ENCODE measurements at regions not wholly inside any gene's neighbourhood (a gene's known extent, or its start where the extent isn't known, plus 50 kb on each side); places are given as distances from the start of the nearest gene placed in this dataset.
"Not testable (repeated sequence)": the region's sequence is repeated elsewhere in the genome, so short reads cannot be mapped to it uniquely, and the experiment has no call there.

DNA sequence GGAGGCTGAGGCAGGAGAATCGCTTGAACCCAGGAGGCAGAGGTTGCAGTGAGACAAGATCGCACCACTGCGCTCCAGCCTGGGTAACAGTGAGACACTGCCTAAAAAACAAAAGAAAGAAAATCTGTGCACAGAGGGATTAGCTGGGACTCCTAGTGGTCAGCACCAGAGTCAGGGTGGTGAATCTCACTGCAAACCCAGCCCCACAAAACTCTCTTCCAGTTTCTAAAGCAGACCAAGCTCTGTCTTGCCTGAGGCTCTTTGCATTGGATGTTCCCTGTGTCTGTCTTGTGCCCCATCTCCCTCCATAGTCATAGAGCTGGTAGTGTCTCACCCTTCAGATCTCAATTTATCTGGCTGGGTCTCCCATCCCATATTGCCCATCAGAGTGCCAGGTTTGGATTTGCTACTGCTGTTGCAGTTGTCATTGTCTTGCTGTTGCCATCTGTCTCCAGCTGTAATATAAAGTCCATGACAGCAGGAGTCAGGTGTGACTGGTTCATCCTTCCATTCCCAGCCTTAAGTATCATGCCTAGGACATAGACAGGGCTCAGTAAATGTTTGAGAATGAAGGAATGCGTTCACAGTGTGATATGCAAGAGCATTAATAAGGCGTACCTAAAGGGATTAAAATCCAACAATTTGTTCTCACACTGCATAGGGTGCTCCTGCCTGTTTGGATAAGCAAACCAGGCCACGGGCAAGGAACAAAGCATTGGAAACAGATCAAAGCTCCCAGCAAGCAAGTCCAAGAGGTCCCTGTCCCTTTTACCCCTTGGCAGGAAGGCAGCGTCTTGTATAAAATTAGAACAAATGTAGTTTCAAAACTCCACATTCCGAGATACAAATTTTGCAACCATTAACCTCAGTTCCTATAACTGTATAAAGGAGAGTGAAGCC lies 614.6 kb upstream of the CDH5 start:
- DNase-seq = no peak

- DNase-seq = no peak
These were observed 617.0 kb upstream of the CDH5 start for GRCh38 chr16:65749506-65749905.

GRCh38 chr16:65746941-65747340 lies 619.5 kb upstream of the CDH5 start:
- no peak for DNase-seq

GRCh38 chr16:65745201-65745708 lies 621.2 kb upstream of the CDH5 start:
- no peak for DNase-seq

DNA sequence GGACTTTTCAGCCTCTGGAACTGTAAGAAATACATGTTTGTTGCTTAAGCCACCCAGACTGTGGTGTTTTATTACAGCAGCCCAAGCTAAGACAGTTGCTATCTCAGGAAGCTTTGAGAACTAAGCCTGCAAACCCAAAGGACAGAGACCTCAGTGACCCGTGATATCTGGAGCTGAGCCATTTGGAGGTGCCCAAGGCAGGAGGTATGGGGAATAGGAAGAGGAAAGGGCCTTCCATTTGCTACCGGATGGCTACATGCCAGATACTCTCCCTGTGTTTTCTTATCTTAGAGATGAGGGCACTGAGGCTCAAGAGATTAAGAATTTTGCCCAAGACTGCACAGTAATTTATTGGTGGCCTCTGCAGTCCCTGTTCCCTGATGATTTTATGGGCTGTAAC lies 622.1 kb upstream of the CDH5 start:
- DNase-seq = no peak

- no peak for DNase-seq
These were observed 621.7 kb upstream of the CDH11 start for GRCh38 chr16:65743558-65743957.

- no peak for DNase-seq
These were observed 618.8 kb upstream of the CDH11 start for GRCh38 chr16:65740711-65741110.

DNA sequence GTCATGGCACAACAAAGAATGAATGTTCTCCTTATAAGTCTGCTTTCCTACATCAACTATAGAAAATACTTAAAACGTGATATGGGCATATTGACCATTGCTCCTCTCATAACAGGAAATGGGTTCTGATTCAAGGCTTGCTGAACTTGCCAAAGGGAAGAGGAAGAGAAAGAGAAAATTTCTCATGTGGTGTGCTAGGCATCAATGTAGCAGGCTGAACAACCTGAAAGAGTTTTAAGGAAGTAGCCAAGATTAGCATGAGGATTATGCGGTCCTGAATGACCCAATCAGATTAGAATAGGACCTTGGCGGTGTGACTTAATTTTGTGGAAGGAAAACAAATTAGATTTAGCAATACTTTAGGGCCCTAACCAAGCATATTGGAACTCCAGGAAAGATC lies 617.7 kb upstream of the CDH11 start:
- DNase-seq = no peak

DNA sequence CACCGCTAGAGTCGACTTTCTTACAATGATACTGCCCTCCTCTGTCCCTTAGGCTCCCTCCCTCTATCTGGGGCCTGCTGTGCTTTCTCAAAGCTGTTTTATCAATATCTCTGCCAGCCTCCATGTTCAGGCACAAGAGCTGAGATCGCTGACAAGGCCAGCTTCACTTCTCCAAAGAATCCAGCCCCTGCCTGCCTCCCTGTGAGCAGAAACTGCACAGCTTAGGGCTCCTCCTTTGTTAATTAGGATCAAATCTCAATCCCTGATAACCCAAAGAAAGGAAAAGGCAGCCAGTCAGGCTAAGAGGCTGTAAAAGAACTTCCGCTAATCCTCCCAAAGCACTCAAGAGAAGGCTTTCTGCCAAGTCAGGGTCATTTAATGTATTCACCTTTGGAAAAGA lies 616.0 kb upstream of the CDH11 start:
- DNase-seq = no peak

GRCh38 chr16:65735615-65736014 lies 613.8 kb upstream of the CDH11 start:
- DNase-seq = not testable (repeated sequence)

DNA sequence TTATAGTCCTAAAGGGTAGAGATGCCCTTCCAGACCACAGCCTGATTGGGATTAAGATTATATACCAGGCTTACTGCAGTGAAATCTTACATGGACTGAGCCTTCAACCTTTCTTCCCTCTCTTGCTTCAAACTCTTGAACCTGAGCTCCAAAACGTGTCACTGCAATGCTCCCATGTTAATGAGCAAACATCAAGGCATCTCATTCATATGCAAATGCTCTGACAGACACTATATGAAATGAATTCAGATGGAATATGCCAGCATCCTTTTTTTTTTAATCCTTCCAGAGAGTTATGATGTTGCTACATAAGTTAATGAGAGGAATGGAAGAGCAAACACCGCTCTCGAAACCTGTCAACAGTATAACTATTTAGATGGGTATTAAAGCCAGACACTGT lies 611.9 kb upstream of the CDH11 start:
- DNase-seq = no peak

- DNase-seq = no peak
These were observed 610.0 kb upstream of the CDH11 start for GRCh38 chr16:65731833-65732232.

DNA sequence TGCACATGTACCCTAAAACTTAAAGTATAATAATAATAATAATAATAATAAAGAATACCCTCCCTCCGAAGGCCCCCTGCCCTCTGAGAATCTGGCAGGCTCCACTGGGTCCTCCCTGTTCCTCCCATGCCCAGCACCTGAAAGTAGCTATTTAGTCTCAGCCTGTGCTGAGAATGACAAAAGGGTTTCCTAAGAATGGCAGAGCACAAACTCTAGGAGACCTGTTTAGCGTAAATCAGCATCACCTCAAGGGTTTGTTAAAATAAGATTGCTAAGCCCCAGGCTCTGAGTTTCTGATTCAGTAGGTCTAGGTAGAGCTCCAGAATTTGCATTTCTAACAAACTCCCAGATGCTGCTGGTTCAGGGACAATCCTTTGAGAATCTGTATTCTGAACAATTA lies 606.8 kb upstream of the CDH11 start:
- DNase-seq = no peak

DNA sequence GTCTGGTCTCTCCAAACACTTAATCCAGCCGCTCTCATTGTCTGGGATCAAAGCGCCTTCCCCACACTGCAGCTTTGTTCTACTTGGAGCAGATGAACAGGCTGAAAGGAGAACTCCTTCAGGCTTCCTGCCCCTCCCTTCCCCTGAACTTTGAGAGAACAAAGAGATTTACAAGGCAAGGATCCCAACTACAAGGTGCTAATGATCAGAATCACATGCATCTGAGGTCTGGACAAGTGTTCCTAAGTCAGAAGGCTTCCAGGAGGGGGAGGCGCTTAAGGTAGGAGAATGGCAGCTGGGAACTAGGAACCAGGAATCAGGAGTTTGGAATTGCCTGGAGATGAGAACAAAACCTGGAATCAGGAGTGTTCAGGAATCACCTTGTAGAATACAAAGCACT lies 606.3 kb upstream of the CDH11 start:
- no peak for DNase-seq

DNA sequence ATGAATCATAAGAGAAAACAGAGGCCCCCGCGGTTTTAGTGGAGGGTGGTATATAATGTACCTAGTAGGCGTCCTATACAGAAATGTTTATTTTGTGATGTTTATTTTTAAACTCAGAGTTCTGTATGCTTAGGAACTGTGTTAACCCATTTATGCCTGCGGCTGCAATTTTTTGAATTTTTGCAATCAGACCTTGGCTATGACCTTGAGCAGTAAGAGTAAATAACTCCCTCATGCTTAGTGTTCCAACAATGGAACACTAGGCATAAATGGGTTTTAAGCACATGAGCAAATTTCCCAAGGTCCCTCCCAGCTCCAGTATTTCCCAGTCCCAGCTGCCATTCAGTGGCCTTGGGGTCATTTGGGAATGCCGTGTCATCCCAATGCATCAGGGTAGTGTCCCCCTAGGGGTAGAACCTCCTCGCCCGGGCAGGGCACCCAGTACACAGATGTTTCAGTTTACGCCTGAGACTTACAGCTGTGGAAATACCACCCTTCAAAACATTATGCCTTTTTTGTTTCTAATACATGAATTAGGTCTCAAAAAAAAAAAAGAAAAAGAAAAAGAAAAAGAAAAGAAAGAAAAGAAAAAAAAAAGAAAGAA lies 605.8 kb upstream of the CDH11 start:
- DNase-seq = no peak

- peak; percentile 1 to 8 for DNase-seq
These were observed 603.4 kb upstream of the CDH11 start for GRCh38 chr16:65725156-65725845.

DNA sequence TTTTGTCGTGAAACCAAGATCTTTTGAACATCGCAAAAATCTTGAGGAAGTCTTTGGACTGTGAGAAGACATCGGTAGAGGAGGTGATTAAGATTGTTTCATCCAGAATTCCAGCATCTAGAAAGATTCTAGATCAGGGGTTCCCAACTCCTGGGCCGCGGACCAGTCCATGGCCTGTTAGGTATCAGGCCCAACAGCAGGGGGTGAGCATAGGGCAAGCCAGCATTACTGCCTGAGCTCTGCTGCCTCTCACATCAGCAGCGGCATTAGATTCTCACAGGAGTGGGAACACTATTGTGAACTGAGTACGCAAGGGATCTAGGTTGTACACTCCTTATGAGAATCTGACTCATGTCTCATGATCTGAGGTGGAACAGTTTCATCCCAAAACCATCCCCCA lies 600.6 kb upstream of the CDH11 start:
- DNase-seq = no peak

DNA sequence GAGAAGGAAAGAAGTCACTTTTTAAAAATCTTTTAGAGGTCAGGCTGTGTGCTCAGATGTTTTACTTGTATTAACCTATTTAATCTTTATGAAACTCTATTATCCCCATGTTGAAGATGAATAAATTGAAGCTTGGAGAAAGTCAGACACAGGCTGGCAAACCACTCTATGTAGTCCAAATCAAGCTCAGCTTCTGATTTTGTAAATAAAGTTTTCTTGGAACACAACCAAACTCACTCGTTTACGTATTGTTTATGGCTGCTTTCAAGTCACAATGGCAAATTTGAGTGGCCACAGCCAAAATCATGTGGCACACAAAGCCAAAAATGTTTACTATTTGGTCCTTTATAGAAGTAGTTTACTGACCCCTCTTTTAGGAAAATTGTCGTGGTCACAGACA lies 596.0 kb upstream of the CDH11 start:
- no peak for DNase-seq

- DNase-seq = no peak
These were observed 595.2 kb upstream of the CDH11 start for GRCh38 chr16:65716737-65717700.

- no peak for DNase-seq
These were observed 591.4 kb upstream of the CDH11 start for GRCh38 chr16:65713181-65713808.

GRCh38 chr16:65710107-65710506 lies 588.2 kb upstream of the CDH11 start:
- no peak for DNase-seq

- peak in 1 of 2 experiments; percentile 24 for DNase-seq
These were observed 583.0 kb upstream of the CDH11 start for GRCh38 chr16:65704866-65705265.
